ENCODE measurements at regions not wholly inside any gene's neighbourhood (a gene's known extent, or its start where the extent isn't known, plus 50 kb on each side); places are given as distances from the start of the nearest gene placed in this dataset.

DNA sequence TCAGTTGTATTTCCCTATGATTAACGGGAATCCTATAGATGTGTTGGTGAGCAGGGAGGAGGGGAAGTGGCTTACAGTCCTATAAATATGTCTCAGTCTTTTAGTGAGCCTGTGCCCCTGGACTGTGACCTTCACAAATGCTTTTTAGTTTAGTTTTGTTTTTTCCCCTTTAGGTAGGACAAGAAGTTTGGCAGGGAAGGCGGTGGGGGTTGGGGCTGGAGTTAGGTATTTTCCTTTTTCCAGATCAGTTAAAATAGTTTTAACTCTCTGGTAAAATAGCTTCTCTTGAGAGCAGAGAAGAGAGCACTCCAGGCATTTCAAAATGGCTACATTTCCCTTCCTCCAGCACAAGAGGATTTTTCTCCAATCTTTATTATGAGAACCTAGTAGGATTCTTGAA lies 272.1 kb downstream of the SPATA31D1 start:
- FAIRE-seq (no peak), DNase-seq (ENCODE audit: insufficient read length, low spot score) (no peak)
- TF ChIP-seq, protein P1, sequence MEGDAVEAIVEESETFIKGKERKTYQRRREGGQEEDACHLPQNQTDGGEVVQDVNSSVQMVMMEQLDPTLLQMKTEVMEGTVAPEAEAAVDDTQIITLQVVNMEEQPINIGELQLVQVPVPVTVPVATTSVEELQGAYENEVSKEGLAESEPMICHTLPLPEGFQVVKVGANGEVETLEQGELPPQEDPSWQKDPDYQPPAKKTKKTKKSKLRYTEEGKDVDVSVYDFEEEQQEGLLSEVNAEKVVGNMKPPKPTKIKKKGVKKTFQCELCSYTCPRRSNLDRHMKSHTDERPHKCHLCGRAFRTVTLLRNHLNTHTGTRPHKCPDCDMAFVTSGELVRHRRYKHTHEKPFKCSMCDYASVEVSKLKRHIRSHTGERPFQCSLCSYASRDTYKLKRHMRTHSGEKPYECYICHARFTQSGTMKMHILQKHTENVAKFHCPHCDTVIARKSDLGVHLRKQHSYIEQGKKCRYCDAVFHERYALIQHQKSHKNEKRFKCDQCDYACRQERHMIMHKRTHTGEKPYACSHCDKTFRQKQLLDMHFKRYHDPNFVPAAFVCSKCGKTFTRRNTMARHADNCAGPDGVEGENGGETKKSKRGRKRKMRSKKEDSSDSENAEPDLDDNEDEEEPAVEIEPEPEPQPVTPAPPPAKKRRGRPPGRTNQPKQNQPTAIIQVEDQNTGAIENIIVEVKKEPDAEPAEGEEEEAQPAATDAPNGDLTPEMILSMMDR (IDR thresholded peaks at IDR 0.05; ENCODE audit: insufficient read depth, missing control alignments), result no peak

DNA sequence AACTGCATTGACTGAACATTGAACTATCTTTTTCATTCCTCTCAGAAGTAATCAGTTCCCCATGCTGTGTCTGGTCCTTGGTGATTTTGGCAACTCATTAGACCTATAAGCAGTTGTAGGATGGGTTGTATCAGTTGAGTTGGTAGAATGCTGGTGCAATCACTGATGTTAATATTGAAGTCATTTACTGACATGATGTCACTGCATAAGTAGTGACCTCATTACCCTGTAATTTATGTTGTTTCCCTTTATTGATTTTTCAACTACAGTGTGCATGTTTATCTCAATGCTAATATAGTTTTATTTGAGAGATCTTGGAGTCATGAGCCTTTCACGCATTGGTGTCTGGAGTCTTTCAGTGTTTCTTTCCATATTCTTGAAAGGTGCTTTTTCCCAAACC lies 275.0 kb downstream of the SPATA31D1 start:
- no peak for DNase-seq (ENCODE audit: insufficient read length, low spot score)
- TF ChIP-seq, protein P1 (IDR thresholded peaks at IDR 0.05; ENCODE audit: insufficient read depth, missing control alignments), result no peak
- no peak for FAIRE-seq

DNA sequence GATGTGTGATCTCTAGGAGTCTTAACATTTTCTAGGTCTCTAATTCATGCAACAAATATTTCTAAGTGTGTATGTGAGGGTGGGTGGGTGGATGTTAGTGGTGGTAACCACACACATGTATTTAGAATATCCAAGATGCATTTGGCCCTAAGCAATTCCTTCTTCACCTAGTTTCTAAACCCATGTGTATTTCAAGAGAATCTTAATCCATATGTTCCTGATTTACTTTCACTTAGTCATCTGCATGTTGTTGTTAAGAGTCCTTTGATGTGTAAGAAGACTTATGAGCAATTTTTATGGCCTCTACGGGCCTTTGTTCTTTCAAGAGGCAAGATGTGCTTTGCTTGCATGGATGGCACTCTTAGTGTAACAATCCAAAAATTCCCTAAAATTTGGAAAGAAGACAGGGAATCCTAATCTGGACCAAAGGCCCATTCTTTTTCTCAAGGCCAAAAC lies 282.6 kb downstream of the SPATA31D1 start:
- DNase-seq (ENCODE audit: insufficient read length, low spot score) (no peak), FAIRE-seq (no peak)
- TF ChIP-seq, protein P1 (IDR thresholded peaks at IDR 0.05; ENCODE audit: insufficient read depth, missing control alignments), result no peak

DNA sequence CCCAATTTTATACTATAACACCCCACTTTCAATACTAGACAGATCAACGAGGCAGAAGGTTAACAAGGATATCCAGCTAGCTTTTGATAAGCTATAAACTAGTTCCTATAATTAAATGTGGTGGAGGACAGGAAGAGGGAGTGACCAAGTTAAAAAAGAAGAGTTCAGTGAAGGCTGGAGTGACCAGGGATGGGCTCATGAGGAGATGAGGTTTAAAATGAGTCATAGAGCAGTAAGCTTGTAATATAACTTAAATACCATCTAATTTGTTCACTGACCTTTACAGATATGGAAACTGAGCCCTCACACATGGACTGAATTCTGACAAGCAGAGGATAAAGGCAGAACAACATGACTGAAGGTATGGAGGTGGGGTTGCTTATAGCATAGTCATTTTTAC lies 284.5 kb downstream of the SPATA31D1 start:
- DNase-seq (ENCODE audit: insufficient read length, low spot score) (no peak), FAIRE-seq (no peak)
- TF ChIP-seq, protein P1 (IDR thresholded peaks at IDR 0.05; ENCODE audit: insufficient read depth, missing control alignments), result no peak

DNA sequence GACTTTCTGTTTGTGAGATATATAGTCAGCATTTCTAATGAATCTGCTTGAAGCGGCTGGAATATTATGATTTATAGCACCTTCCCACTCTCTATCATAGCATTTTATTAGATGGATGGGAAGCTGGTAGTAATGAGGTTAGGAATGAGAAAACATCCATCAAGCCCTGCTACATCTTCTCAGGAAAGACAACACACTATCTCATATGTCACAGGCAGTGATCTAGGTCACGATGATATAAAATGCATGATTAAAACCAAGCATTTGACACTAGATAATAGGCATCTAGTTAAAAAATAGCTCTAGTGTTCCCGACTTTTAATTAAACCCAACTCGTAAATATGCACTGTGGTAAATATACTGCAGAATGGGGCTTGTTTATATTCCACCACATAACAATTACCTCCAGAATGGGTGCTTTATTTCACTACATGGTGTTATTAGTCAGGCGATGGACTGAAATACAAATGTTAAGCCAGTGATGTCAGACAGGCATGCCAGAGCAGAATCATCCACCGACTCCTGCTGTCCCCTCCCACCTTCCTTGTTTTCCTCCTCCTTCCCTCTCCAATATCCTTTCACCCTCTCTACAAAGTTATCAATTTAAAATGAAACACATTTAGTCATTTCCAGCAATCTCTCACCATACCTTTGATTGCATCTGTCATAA lies 286.8 kb downstream of the SPATA31D1 start:
- TF ChIP-seq, protein P1 (IDR thresholded peaks at IDR 0.05; ENCODE audit: insufficient read depth, missing control alignments), result no peak
- no peak for FAIRE-seq
- DNase-seq (ENCODE audit: insufficient read length, low spot score), result no peak

DNA sequence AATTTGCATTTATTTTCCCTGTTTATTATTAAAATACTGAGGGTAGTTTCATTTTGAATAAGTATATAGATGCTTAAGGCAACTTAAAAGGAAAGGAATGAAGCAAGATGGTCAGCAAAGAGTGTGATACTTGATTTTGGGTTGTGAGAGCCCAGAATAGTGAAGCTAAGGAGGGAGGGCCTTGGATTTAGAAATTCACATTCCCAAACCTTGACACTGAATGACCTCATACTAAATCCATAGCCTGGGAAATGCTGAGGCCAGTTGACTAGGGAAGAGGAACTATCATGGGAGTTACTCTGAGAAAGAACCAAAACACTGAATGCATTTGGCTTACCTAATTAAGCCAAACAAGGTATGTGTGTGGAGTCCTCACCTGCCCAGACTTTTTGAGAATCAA lies 292.5 kb downstream of the SPATA31D1 start:
- TF ChIP-seq, protein P1 (IDR thresholded peaks at IDR 0.05; ENCODE audit: insufficient read depth, missing control alignments), result no peak
- no peak for DNase-seq (ENCODE audit: insufficient read length, low spot score)
- no peak for FAIRE-seq

DNA sequence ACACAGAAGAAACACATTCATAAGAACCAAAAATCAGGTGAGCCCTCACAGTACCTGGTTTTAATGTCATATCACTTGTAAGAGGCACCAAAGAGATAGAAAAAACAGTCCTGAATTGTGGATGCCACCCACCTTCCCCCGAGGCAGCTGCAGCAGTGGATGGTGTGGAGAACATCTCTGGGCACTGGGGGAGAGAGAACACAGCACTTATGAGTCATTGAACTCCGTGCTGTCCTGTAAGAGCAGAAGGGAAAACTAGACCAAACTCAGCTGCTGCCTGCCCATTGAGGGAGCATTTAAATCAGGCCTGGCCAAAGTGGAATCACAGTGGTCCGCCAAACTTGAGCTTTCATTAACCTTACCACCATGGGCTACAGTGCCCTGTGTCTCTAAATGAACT lies 296.2 kb downstream of the SPATA31D1 start:
- TF ChIP-seq, protein P1 (IDR thresholded peaks at IDR 0.05; ENCODE audit: insufficient read depth, missing control alignments), result no peak
- DNase-seq (ENCODE audit: insufficient read length, low spot score) (no peak), FAIRE-seq (no peak)

All from D721Med (cell line).